Esophagus squamous epithelium (tissue), 5 donors: ENCODE measurements at regions not wholly inside any gene's neighbourhood (a gene's known extent, or its start where the extent isn't known, plus 50 kb on each side); places are given as distances from the start of the nearest gene placed in this dataset.

Experiments used
- DNase-seq: peaks from one replicate; lab custom pipeline; 2025; lab: John Stamatoyannopoulos, UW
- H3K27ac ChIP-seq, 4 donors: fragments of 200-600 bp; sonication (generic); one replicate each; pipeline ENCODE4 v1.5.1; 2016 to 2019; ENCODE audit warnings: mild to moderate bottlenecking in 1 of 4
- H3K27me3 ChIP-seq, 4 donors: fragments of 200-600 bp; sonication (generic); 1 replicate in 3 of 4; 2 replicates in 1 of 4; pipeline versions ENCODE4 v1.5.1 to v1.6.0; 2017 to 2021; ENCODE audit warnings: antibody characterized with exemption in 1 of 4
- H3K36me3 ChIP-seq, 3 donors: fragments of 200-600 bp; sonication (generic); one replicate each; pipeline ENCODE4 v1.5.1; 2016 to 2019
- H3K4me1 ChIP-seq, 3 donors: fragments of 200-600 bp; sonication (generic); one replicate each; pipeline ENCODE4 v1.5.1; 2017 to 2019
- H3K4me3 ChIP-seq, 4 donors: fragments of 200-600 bp; sonication (generic); 1 replicate in 3 of 4; 2 replicates in 1 of 4; pipeline ENCODE4 v1.5.1; 2016 to 2019; ENCODE audit warnings: mild to moderate bottlenecking in 2 of 4, moderate library complexity in 1 of 4
- H3K9me3 ChIP-seq, 3 donors: fragments of 200-600 bp; sonication (generic); one replicate each; pipeline ENCODE4 v1.5.1; 2016 to 2019
- POLR2A ChIP-seq, 4 donors: fragments of 450-650 bp; IDR thresholded peaks; one replicate each; pipeline ENCODE4 v1.6.1; 2017; ENCODE audit warnings: antibody characterized with exemption in 4 of 4, mild to moderate bottlenecking in 4 of 4, moderate library complexity in 3 of 4
- WGBS, 2 donors: methylation state at CpG; one replicate each; pipeline ENCODE4 v1.1.5; 2018; 5-methylcytosine and 5-hydroxymethylcytosine counted together
- intact Hi-C: fragments of 100-400 bp; cut with DNase I; formaldehyde crosslinking; loops from one replicate; pipeline ENCODE4 v1.15.0; 2022
- TF ChIP-seq, protein P1 (sequence below), 6 experiments: fragments of 450-650 bp in 4 of 6; fragments of 200-600 bp in 2 of 6; sonication (generic) in 2 of 6; IDR thresholded peaks; one replicate each; pipeline ENCODE4 v1.5.1; 2016 to 2019; ENCODE audit warnings: antibody characterized with exemption in 6 of 6, mild to moderate bottlenecking in 4 of 6, moderate library complexity in 4 of 6
- donor health status: DM: yes; HTN: yes; CAD: no.

- Histone ChIP-seq H3K4me1 (no peaks in the 10 kb centered on the region), H3K4me3 (no peak overlapping the region), H3K36me3 (no peaks in the 10 kb centered on the region), H3K9me3 (no peaks in the 10 kb centered on the region), H3K27ac (no peak overlapping the region), H3K27me3 (no peaks in the 10 kb centered on the region)
- intact Hi-C loops, result loop anchor here (5.0 kb wide), 1 partner anchor 359 kb away; no protein-coding TSS in a partner anchor
- 93% methylated on average over 2 of the region's 2 CpGs; no CpG with 5 or more reads in 1 of the 2 donors for WGBS, 2 donors
- TF ChIP-seq, protein P1, sequence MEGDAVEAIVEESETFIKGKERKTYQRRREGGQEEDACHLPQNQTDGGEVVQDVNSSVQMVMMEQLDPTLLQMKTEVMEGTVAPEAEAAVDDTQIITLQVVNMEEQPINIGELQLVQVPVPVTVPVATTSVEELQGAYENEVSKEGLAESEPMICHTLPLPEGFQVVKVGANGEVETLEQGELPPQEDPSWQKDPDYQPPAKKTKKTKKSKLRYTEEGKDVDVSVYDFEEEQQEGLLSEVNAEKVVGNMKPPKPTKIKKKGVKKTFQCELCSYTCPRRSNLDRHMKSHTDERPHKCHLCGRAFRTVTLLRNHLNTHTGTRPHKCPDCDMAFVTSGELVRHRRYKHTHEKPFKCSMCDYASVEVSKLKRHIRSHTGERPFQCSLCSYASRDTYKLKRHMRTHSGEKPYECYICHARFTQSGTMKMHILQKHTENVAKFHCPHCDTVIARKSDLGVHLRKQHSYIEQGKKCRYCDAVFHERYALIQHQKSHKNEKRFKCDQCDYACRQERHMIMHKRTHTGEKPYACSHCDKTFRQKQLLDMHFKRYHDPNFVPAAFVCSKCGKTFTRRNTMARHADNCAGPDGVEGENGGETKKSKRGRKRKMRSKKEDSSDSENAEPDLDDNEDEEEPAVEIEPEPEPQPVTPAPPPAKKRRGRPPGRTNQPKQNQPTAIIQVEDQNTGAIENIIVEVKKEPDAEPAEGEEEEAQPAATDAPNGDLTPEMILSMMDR (IDR thresholded peaks at IDR 0.05), result no peak
- no peak for TF ChIP-seq POLR2A (IDR thresholded peaks at IDR 0.05)
- DNase-seq, result no peak
Observed at GRCh38 chr6:100118301-100118700, 124.3 kb upstream of the MCHR2 start.

- TF ChIP-seq POLR2A (IDR thresholded peaks at IDR 0.05), result no peak
- TF ChIP-seq, protein P1 (IDR thresholded peaks at IDR 0.05), result no peak
- H3K27ac ChIP-seq, result no peak overlapping the region
- H3K27me3 ChIP-seq, result peaks cover 0 to 1% (median 0%) of the 10 kb centered on the region in 4 donors
- WGBS, 2 donors, result 78% methylated on average over 5 of the region's 5 CpGs
- intact Hi-C loops, result loop anchor here (5.0 kb wide), 1 partner anchor 360 kb away; no protein-coding TSS in a partner anchor
- no peak overlapping the region for H3K4me3 ChIP-seq
- H3K36me3 ChIP-seq, result no peaks in the 10 kb centered on the region
- no peak for DNase-seq
- no peaks in the 10 kb centered on the region for H3K4me1 ChIP-seq
- no peaks in the 10 kb centered on the region for H3K9me3 ChIP-seq
Observed at GRCh38 chr6:100117680-100118079, 123.7 kb upstream of the MCHR2 start.

DNA sequence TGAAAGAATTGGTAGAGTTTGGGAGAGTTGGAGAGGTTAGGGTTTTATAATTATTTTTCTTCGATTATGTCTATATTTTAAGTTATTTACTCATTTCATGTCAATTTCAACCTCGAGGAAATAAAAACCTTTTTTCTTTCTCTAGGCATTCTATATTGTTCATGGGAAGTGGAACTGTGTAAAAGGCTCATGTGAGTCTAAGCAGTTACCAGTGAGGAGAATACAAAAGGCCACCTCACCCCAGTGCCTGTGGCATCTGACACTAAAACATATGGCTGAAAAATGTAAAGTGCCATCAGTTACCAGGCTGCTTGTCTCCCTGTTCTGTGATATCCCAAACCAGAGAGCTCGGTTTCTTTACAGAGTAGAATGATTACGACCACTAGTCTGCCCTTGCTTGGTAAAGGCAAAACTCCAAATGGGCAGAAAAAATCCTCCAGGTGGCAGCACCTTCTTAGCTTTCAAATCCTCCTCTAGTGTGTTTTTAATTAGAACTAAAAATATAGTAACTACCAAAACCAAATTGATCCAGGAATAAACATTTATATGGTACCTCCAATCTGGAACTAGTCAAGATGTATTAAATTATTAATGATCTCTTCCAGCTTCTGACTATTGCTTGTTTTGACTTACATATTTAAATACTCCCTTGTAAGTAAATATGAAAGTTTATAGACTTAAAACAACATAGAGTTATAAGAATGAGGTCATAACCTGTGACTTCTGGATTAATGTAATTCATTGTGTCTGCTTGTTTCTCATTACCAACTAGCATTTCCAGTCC lies 122.6 kb upstream of the MCHR2 start:
- Histone ChIP-seq H3K4me1 (no peaks in the 10 kb centered on the region), H3K4me3 (no peak overlapping the region), H3K9me3 (no peaks in the 10 kb centered on the region), H3K27ac (no peak overlapping the region), H3K36me3 (no peaks in the 10 kb centered on the region), H3K27me3 (peaks cover 0 to 5% (median 0%) of the 10 kb centered on the region in 4 donors)
- intact Hi-C loops, result loop anchor here (5.0 kb wide), 1 partner anchor 361 kb away; no protein-coding TSS in a partner anchor
- 15 to 20% methylated on average over 4 of the region's 4 CpGs for WGBS, 2 donors
- DNase-seq, result no peak
- no peak for TF ChIP-seq POLR2A (IDR thresholded peaks at IDR 0.05)
- TF ChIP-seq, protein P1 (IDR thresholded peaks at IDR 0.05), result peak in 5 of 6 experiments; percentile 49 to 61 (median 59)

- Histone ChIP-seq H3K36me3 (no peaks in the 10 kb centered on the region), H3K27ac (no peak overlapping the region), H3K27me3 (peaks cover 0 to 6% (median 0%) of the 10 kb centered on the region in 4 donors), H3K4me1 (no peaks in the 10 kb centered on the region), H3K9me3 (no peaks in the 10 kb centered on the region), H3K4me3 (no peak overlapping the region)
- WGBS, 2 donors, result 78 to 95% methylated on average over 1 of the region's 1 CpG
- DNase-seq, result no peak
- intact Hi-C loops, result loop anchor here (5.0 kb wide), 1 partner anchor 362 kb away; no protein-coding TSS in a partner anchor
- TF ChIP-seq, protein P1 (IDR thresholded peaks at IDR 0.05), result no peak
- no peak for TF ChIP-seq POLR2A (IDR thresholded peaks at IDR 0.05)
Observed at GRCh38 chr6:100115407-100116101, 121.5 kb upstream of the MCHR2 start.
